Keratinocyte (primary cell): ENCODE measurements at regions not wholly inside any gene's neighbourhood (a gene's known extent, or its start where the extent isn't known, plus 50 kb on each side); places are given as distances from the start of the nearest gene placed in this dataset.

Experiments
- DNase-seq: peaks from one replicate; pipeline ENCODE4 v3.0.0-alpha.2; 2011; ENCODE audit warnings: low read depth, missing footprints, low spot score
- FAIRE-seq: peaks from 2 replicates; lab custom pipeline; 2011; peaks lifted over from hg19 to GRCh38; lab: Jason Lieb, UNC
- H2AFZ ChIP-seq: 2 replicates; pipeline ENCODE4 v1.6.0; 2012; ENCODE audit warnings: low read length, control low read depth, inconsistent platforms; ENCODE audit not compliant: control insufficient read depth
- H3K27ac ChIP-seq: 2 replicates; pipeline ENCODE4 v1.5.1; 2011; ENCODE audit warnings: low read length; ENCODE audit not compliant: control insufficient read depth, insufficient read depth
- H3K27me3 ChIP-seq: 3 replicates; pipeline ENCODE4 v1.6.0; 2011; ENCODE audit warnings: low read length; ENCODE audit not compliant: control insufficient read depth, insufficient read depth; ENCODE audit errors: extremely low read depth
- H3K36me3 ChIP-seq, 2 experiments: 2 replicates in 1 of 2; 3 replicates in 1 of 2; pipeline ENCODE4 v1.5.1; 2011; ENCODE audit warnings: low read length in 2 of 2, mild to moderate bottlenecking in 1 of 2; ENCODE audit not compliant: control insufficient read depth in 2 of 2, insufficient read depth in 2 of 2; ENCODE audit errors: extremely low read depth in 1 of 2
- H3K4me1 ChIP-seq: 3 replicates; pipeline ENCODE4 v1.5.1; 2011; ENCODE audit warnings: low read length; ENCODE audit not compliant: control insufficient read depth, insufficient read depth; ENCODE audit errors: extremely low read depth
- H3K4me2 ChIP-seq: 3 replicates; pipeline ENCODE4 v1.6.0; 2011; ENCODE audit warnings: low read depth, low read length; ENCODE audit not compliant: control insufficient read depth, insufficient read depth; ENCODE audit errors: extremely low read depth
- H3K4me3 ChIP-seq, 3 experiments: fragments of 200-600 bp in 1 of 3; sonication (generic) in 1 of 3; 2 replicates in 2 of 3; 3 replicates in 1 of 3; pipeline ENCODE4 v1.5.1; 2011 to 2016; ENCODE audit warnings: low read length in 3 of 3, mild to moderate bottlenecking in 3 of 3, control low read depth in 2 of 3, inconsistent platforms in 1 of 3, low read depth in 1 of 3, mixed read lengths in 1 of 3, mixed run types in 1 of 3, moderate library complexity in 1 of 3; ENCODE audit not compliant: control insufficient read depth in 2 of 3, insufficient read depth in 2 of 3; ENCODE audit errors: extremely low read depth in 1 of 3
- H3K79me2 ChIP-seq: 2 replicates; pipeline ENCODE4 v1.6.0; 2012; ENCODE audit warnings: low read length; ENCODE audit not compliant: control insufficient read depth, insufficient read depth
- H3K9ac ChIP-seq: 3 replicates; pipeline ENCODE4 v1.6.0; 2011; ENCODE audit warnings: low read length; ENCODE audit not compliant: control insufficient read depth, insufficient read depth; ENCODE audit errors: extremely low read depth
- H3K9me1 ChIP-seq: 3 replicates; pipeline ENCODE4 v1.6.0; 2011; ENCODE audit warnings: low read length; ENCODE audit not compliant: control insufficient read depth, insufficient read depth; ENCODE audit errors: extremely low read depth
- H3K9me3 ChIP-seq: 2 replicates; pipeline ENCODE4 v1.5.1; 2012; ENCODE audit warnings: low read depth, low read length; ENCODE audit not compliant: control insufficient read depth
- H4K20me1 ChIP-seq: 3 replicates; pipeline ENCODE4 v1.6.0; 2011; ENCODE audit warnings: low read length; ENCODE audit not compliant: control insufficient read depth, insufficient read depth; ENCODE audit errors: extremely low read depth
- CTCF ChIP-seq, 3 experiments: IDR thresholded peaks in 1 of 3; conservative IDR thresholded peaks in 1 of 3; optimal IDR thresholded peaks in 1 of 3; 2 replicates in 2 of 3; 3 replicates in 1 of 3; pipeline versions ENCODE3 to v1.5.1; 2011; ENCODE audit warnings: low read length in 3 of 3, mild to moderate bottlenecking in 3 of 3, moderate library complexity in 2 of 3, control low read depth in 1 of 3, inconsistent platforms in 1 of 3; ENCODE audit not compliant: insufficient read depth in 2 of 3; ENCODE audit errors: extremely low read depth in 1 of 3
- EZH2 ChIP-seq: IDR thresholded peaks from one replicate; pipeline ENCODE4 v1.6.1; 2012; ENCODE audit warnings: inconsistent platforms, mild to moderate bottlenecking, low read length, moderate library complexity
- dilution Hi-C: fragments of 300-500 bp; cut with MboI; formaldehyde crosslinking; loops from one replicate; pipeline ENCODE4 v1.7.0; 2020; ENCODE audit warnings: low sequenced_read_pairs; ENCODE audit not compliant: extremely low pct_ligation_motif_present

- H4K20me1 ChIP-seq, result no peaks in the 10 kb centered on the region
- FAIRE-seq (no peak), DNase-seq (no peak)
- no peak overlapping the region for H3K27ac ChIP-seq
- no peak overlapping the region for H3K9ac ChIP-seq
- no peaks in the 10 kb centered on the region for H3K27me3 ChIP-seq
- dilution Hi-C loops, result no loop called here
- H3K79me2 ChIP-seq, result no peaks in the 10 kb centered on the region
- H3K36me3 ChIP-seq, result no peaks in the 10 kb centered on the region
- no peaks in the 10 kb centered on the region for H3K9me1 ChIP-seq
- no peak overlapping the region for H2AFZ ChIP-seq
- no peak overlapping the region for H3K4me3 ChIP-seq
- TF ChIP-seq CTCF (optimal IDR thresholded peaks at IDR 0.05 in 1 of 3, IDR thresholded peaks at IDR 0.05 in 1 of 3, conservative IDR thresholded peaks at IDR 0.05 in 1 of 3; ENCODE audit: extremely low read depth in 1 of 3, insufficient read depth in 2 of 3, low read length in 3 of 3), result no peak
- no peak for TF ChIP-seq EZH2
- H3K4me2 ChIP-seq, result no peak overlapping the region
- H3K9me3 ChIP-seq, result no peaks in the 10 kb centered on the region
- no peaks in the 10 kb centered on the region for H3K4me1 ChIP-seq
Measured at GRCh38 chr5:174953871-174954270, 229.5 kb downstream of the MSX2 start.

DNA sequence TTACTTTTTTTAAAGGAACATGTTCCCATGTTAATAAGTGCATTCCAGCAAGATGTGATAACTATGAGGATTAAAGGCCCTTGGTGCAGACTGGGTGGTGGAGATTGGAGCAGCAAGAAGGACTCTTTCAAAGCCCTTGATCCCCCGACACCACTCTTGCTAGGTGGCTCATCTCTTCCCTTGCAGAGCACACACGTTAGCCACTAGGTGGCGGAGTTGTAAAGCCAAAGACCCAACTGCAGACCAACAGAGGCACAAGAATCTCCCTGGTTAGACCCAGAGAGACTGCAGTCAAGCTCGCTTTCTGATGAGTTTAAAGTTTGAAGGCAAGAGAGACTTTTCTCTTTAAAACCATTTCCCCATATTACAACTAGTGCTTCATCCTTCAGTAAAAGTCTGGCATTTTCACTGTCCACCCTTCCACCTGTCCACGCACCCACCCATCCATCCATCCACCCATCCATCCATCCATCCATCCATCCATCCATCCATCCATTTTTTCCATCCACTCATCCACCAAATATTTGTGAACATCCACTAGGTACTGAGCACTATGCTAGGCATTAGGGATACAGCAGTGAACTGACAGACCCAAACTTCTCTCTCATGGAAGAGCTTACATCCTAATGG is 226.9 kb downstream of the MSX2 start:
- peak; percentile 13 for DNase-seq
- Histone ChIP-seq H3K27ac (no peak overlapping the region), H3K4me2 (no peak overlapping the region), H2AFZ (no peak overlapping the region), H3K4me1 (no peaks in the 10 kb centered on the region), H3K27me3 (no peaks in the 10 kb centered on the region), H3K4me3 (no peak overlapping the region), H3K36me3 (no peaks in the 10 kb centered on the region), H4K20me1 (no peaks in the 10 kb centered on the region), H3K79me2 (no peaks in the 10 kb centered on the region), H3K9me3 (no peaks in the 10 kb centered on the region), H3K9ac (no peak overlapping the region), H3K9me1 (no peaks in the 10 kb centered on the region)
- dilution Hi-C loops, result no loop called here
- peak; percentile 64 for FAIRE-seq
- peak; percentile 85 to 89 (median 88) for TF ChIP-seq CTCF (optimal IDR thresholded peaks at IDR 0.05 in 1 of 3, IDR thresholded peaks at IDR 0.05 in 1 of 3, conservative IDR thresholded peaks at IDR 0.05 in 1 of 3; ENCODE audit: extremely low read depth in 1 of 3, insufficient read depth in 2 of 3, low read length in 3 of 3)
- no peak for TF ChIP-seq EZH2
